NCI-H226 (cell line): ENCODE measurements at regions not wholly inside any gene's neighbourhood (a gene's known extent, or its start where the extent isn't known, plus 50 kb on each side); places are given as distances from the start of the nearest gene placed in this dataset.
"Not testable (repeated sequence)": the region's sequence is repeated elsewhere in the genome, so short reads cannot be mapped to it uniquely, and the experiment has no call there.

Source experiments
- DNase-seq: peaks from one replicate; pipeline ENCODE4 v3.0.0-alpha.2; 2015

GRCh38 chr4:122100508-122100907 lies 51.6 kb upstream of the BLTP1 start:
- no peak for DNase-seq

- DNase-seq: peak; percentile 66
These were observed 52.2 kb upstream of the BLTP1 start for GRCh38 chr4:122099896-122100295.

DNA sequence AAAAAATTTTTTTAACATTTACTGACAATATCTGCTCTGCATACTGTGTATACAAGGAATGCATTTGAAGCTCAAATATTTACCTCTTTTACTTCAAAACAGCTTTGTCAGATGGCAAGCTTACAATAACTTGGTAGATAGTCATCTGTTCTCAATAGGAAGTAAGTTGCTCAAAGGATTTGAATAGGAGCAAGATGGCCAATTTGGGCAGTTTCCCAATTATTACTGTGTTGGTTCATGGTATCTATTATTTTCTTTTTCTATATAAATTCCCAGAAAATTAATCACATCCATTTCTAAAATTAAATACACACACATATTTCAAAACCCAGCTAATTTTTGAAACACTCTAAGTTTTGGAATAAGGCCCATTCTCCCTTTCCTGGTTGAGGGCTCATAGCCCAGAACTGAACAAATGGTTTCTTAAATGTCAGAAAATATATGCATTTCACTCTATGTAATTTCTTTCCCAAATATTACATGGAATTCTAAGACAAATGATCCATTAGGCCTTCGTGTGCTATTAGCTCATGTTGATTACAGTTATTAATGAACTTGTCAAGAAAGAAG lies 60.2 kb upstream of the BLTP1 start:
- DNase-seq: no peak

GRCh38 chr4:122091397-122091796 lies 60.7 kb upstream of the BLTP1 start:
- no peak for DNase-seq

DNA sequence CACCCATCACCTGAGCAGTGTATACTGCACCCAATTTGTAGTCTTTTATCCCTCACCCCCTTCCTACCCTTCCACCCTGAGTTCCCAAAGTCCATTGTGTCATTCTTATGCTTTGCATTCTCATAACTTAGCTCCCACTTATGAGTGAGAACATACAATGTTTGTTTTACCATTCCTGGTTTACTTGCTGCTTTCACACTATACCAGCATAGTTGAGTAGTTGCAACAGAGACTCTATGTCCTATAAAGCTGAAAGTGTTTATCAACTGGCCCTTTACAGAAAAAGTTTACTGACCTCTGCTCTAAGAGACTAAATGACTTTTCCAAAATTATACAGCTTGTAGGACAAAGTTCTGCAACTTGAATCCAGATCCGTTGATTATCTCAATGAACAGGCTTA lies 61.1 kb upstream of the BLTP1 start:
- DNase-seq: no peak

- no peak for DNase-seq
These were observed 65.6 kb upstream of the BLTP1 start for GRCh38 chr4:122086338-122087065.

DNA sequence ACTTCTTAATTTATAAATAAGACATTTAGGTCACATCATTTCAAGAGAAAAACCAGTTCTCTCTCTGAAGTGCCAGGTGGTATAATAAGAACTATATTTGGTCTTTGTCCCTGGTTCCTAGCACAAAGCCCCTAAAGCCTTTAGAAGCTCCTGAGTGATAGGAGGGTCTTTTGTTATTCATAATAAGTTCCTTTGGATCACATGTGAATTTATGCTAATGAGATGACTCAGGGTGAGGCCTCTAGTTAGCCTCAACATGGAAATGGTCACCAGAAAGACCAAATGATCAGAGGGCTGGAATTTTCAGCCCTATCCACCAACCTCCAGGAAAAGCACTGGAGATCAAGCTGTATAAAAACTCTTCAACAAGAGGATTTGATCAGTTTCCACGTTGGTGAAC lies 68.1 kb upstream of the BLTP1 start:
- DNase-seq: no peak

DNA sequence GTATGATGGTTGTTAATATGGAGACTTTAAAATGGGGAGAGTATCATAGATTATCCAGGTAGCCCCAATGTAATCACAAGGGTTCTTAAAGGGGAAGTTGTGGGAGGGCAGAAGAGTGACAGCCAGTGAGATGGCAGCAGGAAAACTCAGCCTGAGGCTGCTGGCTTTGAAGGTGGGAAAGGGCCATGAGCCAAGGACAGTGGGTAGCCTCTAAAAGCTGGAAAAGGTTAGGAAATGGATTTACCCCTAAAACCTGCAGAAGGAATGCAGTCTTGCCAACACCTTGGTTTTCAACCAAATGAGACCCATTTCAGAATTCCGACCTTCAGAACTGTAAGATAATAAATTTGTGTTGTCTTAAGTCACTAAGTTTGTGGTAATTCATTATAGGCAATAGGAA lies 68.8 kb upstream of the BLTP1 start:
- DNase-seq: no peak

DNA sequence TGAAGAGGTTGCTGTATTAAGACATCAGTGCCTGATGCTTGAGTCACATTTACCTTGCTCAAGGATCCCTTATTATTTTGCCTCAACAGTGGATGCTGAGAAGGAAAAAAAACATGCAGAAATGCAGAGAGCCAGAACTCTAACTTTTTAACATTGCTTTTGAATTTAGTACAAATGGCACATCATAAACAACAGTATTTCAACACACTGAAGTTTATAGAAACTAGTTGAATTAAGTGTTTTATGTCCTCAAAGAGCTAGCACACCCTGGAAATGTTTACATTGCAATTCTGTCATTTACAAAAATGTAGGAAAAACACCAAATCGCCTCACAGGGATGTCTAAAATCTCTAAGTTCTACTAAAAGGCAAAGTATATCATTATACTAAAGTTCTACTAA lies 69.5 kb upstream of the BLTP1 start:
- no peak for DNase-seq

- DNase-seq: not testable (repeated sequence)
These were observed 74.5 kb upstream of the BLTP1 start for GRCh38 chr4:122077653-122078052.

GRCh38 chr4:122076835-122077234 lies 75.3 kb upstream of the BLTP1 start:
- DNase-seq: not testable (repeated sequence)

DNA sequence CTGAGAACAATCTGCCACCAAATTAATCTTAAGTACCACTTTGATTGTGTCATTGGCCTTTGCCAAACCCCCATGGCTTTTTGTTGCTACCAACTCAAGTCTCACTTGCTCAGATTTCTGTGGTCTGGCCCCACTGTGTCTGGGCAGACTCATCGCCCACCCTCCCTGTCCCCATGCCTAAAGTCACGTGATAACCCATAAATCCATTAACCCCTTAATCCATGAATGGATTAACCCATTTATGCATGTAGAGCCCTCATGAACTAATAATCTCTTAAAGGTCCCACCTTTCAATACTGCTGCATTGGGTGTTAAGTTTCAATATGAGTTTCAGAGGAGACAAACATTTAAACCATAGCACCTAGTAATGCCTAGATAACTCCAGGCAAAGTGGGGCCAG lies 78.5 kb upstream of the BLTP1 start:
- DNase-seq: no peak

DNA sequence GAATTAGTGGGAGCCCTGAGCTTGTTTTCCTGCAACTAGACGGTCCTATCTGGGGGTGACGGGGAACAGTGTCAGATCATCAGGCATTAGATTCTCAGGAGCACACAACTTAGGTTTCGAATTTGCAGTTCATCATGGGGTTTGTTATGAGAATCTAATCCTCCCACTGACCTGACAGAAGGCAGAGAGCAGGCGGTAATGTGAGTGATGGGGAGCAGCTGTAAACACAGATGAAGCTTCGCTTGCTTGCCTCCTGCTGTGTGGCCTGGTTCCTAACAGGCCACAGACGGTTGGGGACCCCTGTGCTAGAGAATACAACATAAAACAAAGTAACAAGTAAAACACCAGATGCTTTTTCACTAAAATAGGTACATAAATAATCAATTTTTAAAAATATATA lies 86.2 kb upstream of the BLTP1 start:
- DNase-seq: no peak

GRCh38 chr4:122065149-122065548 lies 87.0 kb upstream of the BLTP1 start:
- no peak for DNase-seq

GRCh38 chr4:122053186-122053585 lies 98.9 kb upstream of the BLTP1 start:
- no peak for DNase-seq

- no peak for DNase-seq
These were observed 99.5 kb upstream of the BLTP1 start for GRCh38 chr4:122052677-122053076.

GRCh38 chr4:122050841-122051240 lies 99.0 kb upstream of the TRPC3 start:
- DNase-seq: no peak

- DNase-seq: no peak
These were observed 95.9 kb upstream of the TRPC3 start for GRCh38 chr4:122047456-122048425.

- no peak for DNase-seq
These were observed 94.4 kb upstream of the TRPC3 start for GRCh38 chr4:122046255-122046654.

DNA sequence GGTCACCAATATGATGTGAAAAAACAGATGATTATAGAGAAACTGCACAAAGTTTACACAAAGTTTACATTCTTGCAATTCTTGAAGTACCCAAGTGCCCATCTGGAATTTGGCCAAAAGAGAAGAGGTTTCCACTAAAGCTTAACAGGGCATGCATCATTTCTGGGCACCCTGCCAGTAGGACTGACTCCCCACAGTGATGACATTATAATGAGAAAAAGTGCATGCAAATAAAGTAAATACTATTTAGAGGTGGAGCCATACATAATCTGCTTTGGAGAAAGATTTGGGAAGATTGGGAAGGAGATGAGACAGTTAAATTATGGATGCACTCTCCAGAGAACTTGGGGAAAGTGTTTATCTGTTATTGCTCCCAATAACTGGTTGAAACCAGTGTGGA lies 93.7 kb upstream of the TRPC3 start:
- DNase-seq: peak; percentile 94

- DNase-seq: peak; percentile 71
These were observed 92.6 kb upstream of the TRPC3 start for GRCh38 chr4:122044501-122044900.

DNA sequence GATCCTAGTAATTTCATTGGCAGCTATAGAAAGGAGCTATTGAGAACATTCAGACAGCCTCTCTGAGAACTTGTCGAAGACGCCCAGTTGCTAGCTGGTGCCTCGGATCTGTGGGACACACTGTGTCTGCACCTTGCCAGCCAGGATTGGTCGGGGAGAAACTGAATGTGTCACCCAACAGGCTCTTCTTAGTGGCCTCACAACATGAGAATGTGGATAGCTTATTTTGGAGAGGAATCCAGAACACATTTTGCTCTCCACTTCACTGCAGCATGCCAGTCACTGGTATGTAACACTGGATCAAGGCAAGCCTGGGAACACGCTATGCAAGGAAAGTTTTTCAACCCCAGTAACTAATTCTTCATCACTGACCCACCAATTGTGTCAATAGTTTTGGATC lies 89.5 kb upstream of the TRPC3 start:
- DNase-seq: no peak

GRCh38 chr4:122038896-122039295 lies 87.0 kb upstream of the TRPC3 start:
- no peak for DNase-seq

DNA sequence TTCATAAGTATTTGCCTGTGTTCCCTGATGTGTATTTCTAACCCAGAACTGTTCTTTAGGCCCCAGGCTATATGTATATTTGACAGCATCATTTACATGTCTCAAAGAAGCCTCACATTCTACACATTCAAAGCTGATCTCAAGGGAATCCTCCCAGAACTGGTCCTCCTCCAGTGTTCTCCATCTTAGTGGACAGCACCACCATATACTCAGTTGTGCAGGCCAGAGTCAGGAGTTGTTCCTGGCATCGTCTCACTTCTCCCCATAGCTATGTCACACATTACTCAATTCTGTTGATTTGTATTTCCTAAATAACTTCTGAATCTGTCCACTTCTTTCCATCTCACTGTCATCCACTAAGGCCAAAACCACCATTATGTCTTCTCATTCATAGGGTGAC lies 82.8 kb upstream of the TRPC3 start:
- no peak for DNase-seq
